ENCODE measurements at regions not wholly inside any gene's neighbourhood (a gene's known extent, or its start where the extent isn't known, plus 50 kb on each side); places are given as distances from the start of the nearest gene placed in this dataset.

- TF ChIP-seq GABPA (IDR thresholded peaks at IDR 0.05; ENCODE audit: borderline replicate concordance, insufficient read depth, low read length), result no peak
- TF ChIP-seq MAX (IDR thresholded peaks at IDR 0.05), result no peak
Measured at GRCh38 chr10:108409306-108409705, 1244.8 kb upstream of the SORCS1 start.
